ENCODE measurements at regions not wholly inside any gene's neighbourhood (a gene's known extent, or its start where the extent isn't known, plus 50 kb on each side); places are given as distances from the start of the nearest gene placed in this dataset.

DNA sequence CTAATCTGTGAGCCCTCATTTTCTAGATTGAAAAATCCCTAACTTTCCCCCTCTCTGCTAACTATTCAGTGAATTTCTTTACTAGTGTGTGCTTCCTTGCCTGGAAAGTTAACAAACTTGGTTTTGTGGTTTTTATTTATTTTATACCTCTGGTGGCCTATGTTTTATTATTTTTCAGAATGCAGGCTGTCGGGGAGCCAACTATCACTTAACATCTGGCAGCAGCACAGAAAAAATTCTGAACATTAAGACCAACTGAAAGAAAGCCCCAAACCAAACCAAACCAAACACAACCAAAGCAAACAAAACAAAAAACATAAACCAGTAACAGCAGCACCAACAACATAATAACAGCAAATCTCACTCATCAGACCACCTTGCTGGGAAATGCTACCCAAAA is 109.0 kb upstream of the KL start:
- TF ChIP-seq, protein P1, sequence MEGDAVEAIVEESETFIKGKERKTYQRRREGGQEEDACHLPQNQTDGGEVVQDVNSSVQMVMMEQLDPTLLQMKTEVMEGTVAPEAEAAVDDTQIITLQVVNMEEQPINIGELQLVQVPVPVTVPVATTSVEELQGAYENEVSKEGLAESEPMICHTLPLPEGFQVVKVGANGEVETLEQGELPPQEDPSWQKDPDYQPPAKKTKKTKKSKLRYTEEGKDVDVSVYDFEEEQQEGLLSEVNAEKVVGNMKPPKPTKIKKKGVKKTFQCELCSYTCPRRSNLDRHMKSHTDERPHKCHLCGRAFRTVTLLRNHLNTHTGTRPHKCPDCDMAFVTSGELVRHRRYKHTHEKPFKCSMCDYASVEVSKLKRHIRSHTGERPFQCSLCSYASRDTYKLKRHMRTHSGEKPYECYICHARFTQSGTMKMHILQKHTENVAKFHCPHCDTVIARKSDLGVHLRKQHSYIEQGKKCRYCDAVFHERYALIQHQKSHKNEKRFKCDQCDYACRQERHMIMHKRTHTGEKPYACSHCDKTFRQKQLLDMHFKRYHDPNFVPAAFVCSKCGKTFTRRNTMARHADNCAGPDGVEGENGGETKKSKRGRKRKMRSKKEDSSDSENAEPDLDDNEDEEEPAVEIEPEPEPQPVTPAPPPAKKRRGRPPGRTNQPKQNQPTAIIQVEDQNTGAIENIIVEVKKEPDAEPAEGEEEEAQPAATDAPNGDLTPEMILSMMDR (IDR thresholded peaks at IDR 0.05), result no peak
- no peak for TF ChIP-seq POLR2AphosphoS5 (IDR thresholded peaks at IDR 0.05; ENCODE audit: insufficient read depth in 1 of 2, low read depth in 1 of 2)
- TF ChIP-seq POLR2A (IDR thresholded peaks at IDR 0.05), result no peak
